Activated naive CD4-positive, alpha-beta T cell treated with anti-CD3 and anti-CD28 coated beads, Interleukin-2, amount 10 ng/mL, durations not matched to agents 7 days and 5 days (primary cell): ENCODE measurements at regions not wholly inside any gene's neighbourhood (a gene's known extent, or its start where the extent isn't known, plus 50 kb on each side); places are given as distances from the start of the nearest gene placed in this dataset.

Experiments used
- CTCF ChIA-PET: fragments of 350-600 bp; sonication (Branson Sonifier 250); formaldehyde crosslinking; loops from one replicate; lab custom pipeline; 2021; ENCODE audit warnings: antibody characterized with exemption; lab: Charles Lee
- DNase-seq: peaks from one replicate; pipeline ENCODE4 v3.0.0-alpha.2; 2020
- H3K27ac Mint-ChIP-seq: one replicate; pipeline ENCODE4 v1.8.0; 2021; ENCODE audit warnings: mild to moderate bottlenecking, moderate library complexity, mixed read lengths
- H3K27me3 Mint-ChIP-seq: one replicate; pipeline ENCODE4 v1.8.0; 2021; ENCODE audit warnings: mild to moderate bottlenecking, mixed read lengths
- H3K36me3 Mint-ChIP-seq: one replicate; pipeline ENCODE4 v1.8.0; 2021; ENCODE audit warnings: mixed read lengths
- H3K4me1 Mint-ChIP-seq: one replicate; pipeline ENCODE4 v1.8.0; 2021; ENCODE audit warnings: mixed read lengths
- H3K4me3 Mint-ChIP-seq: one replicate; pipeline ENCODE4 v1.8.0; 2021; ENCODE audit warnings: mild to moderate bottlenecking, moderate library complexity, mixed read lengths
- H3K9me3 Mint-ChIP-seq: one replicate; pipeline ENCODE4 v1.8.0; 2021; ENCODE audit warnings: mixed read lengths

GRCh38 chr3:77967621-77968020 is 927.7 kb downstream of the ROBO2 start:
- Mint-ChIP-seq H3K27ac (no peak overlapping the region), H3K27me3 (no peaks in the 10 kb centered on the region), H3K4me3 (no peak overlapping the region), H3K36me3 (no peaks in the 10 kb centered on the region), H3K4me1 (no peaks in the 10 kb centered on the region), H3K9me3 (peaks cover 16% of the 10 kb centered on the region)
- CTCF ChIA-PET, result no interaction called here
- no peak for DNase-seq

- H3K27ac Mint-ChIP-seq, result no peak overlapping the region
- no peaks in the 10 kb centered on the region for H3K4me1 Mint-ChIP-seq
- CTCF ChIA-PET, result no interaction called here
- H3K4me3 Mint-ChIP-seq, result no peak overlapping the region
- H3K27me3 Mint-ChIP-seq, result no peaks in the 10 kb centered on the region
- no peaks in the 10 kb centered on the region for H3K36me3 Mint-ChIP-seq
- DNase-seq, result no peak
- H3K9me3 Mint-ChIP-seq, result peaks cover 10% of the 10 kb centered on the region
Observed at GRCh38 chr3:77976079-77976478, 936.2 kb downstream of the ROBO2 start.

GRCh38 chr3:78003090-78003489 is 963.2 kb downstream of the ROBO2 start:
- Mint-ChIP-seq H3K4me1 (no peaks in the 10 kb centered on the region), H3K9me3 (peaks cover 21% of the 10 kb centered on the region), H3K4me3 (no peak overlapping the region), H3K36me3 (no peaks in the 10 kb centered on the region), H3K27ac (no peak overlapping the region), H3K27me3 (no peaks in the 10 kb centered on the region)
- CTCF ChIA-PET, result no interaction called here
- DNase-seq, result no peak

- CTCF ChIA-PET, result no interaction called here
Observed at GRCh38 chr3:78004571-78004970, 964.7 kb downstream of the ROBO2 start.

GRCh38 chr3:78013653-78014052 is 973.8 kb downstream of the ROBO2 start:
- no peaks in the 10 kb centered on the region for H3K27me3 Mint-ChIP-seq
- H3K36me3 Mint-ChIP-seq, result no peaks in the 10 kb centered on the region
- H3K4me1 Mint-ChIP-seq, result no peaks in the 10 kb centered on the region
- no peak overlapping the region for H3K4me3 Mint-ChIP-seq
- H3K27ac Mint-ChIP-seq, result no peak overlapping the region
- DNase-seq, result no peak
- CTCF ChIA-PET, result no interaction called here
- peaks cover 16% of the 10 kb centered on the region for H3K9me3 Mint-ChIP-seq

More at GRCh38 chr3:78004571-78004970, 964.7 kb downstream of the ROBO2 start:
- DNase-seq, result no peak
- Mint-ChIP-seq H3K9me3 (peaks cover 21% of the 10 kb centered on the region), H3K27ac (no peak overlapping the region), H3K36me3 (no peaks in the 10 kb centered on the region), H3K4me1 (no peaks in the 10 kb centered on the region), H3K27me3 (no peaks in the 10 kb centered on the region), H3K4me3 (no peak overlapping the region)

- Mint-ChIP-seq H3K36me3 (no peaks in the 10 kb centered on the region), H3K4me1 (no peaks in the 10 kb centered on the region), H3K9me3 (peaks cover 18% of the 10 kb centered on the region), H3K27me3 (no peaks in the 10 kb centered on the region), H3K27ac (no peak overlapping the region), H3K4me3 (no peak overlapping the region)
- CTCF ChIA-PET, result no interaction called here
- DNase-seq, result no peak
Observed at GRCh38 chr3:78015856-78016255, 976.0 kb downstream of the ROBO2 start.

GRCh38 chr3:78021710-78022109 is 981.8 kb downstream of the ROBO2 start:
- CTCF ChIA-PET, result no interaction called here
- Mint-ChIP-seq H3K27me3 (no peaks in the 10 kb centered on the region), H3K36me3 (no peaks in the 10 kb centered on the region), H3K4me1 (no peaks in the 10 kb centered on the region), H3K9me3 (peaks cover 12% of the 10 kb centered on the region), H3K4me3 (no peak overlapping the region), H3K27ac (no peak overlapping the region)
- DNase-seq, result no peak

- H3K9me3 Mint-ChIP-seq, result peaks cover 12% of the 10 kb centered on the region
- no peaks in the 10 kb centered on the region for H3K27me3 Mint-ChIP-seq
- no peaks in the 10 kb centered on the region for H3K36me3 Mint-ChIP-seq
- DNase-seq, result no peak
- no peak overlapping the region for H3K27ac Mint-ChIP-seq
- CTCF ChIA-PET, result no interaction called here
- no peak overlapping the region for H3K4me3 Mint-ChIP-seq
- H3K4me1 Mint-ChIP-seq, result no peaks in the 10 kb centered on the region
Observed at GRCh38 chr3:78022232-78022631, 982.3 kb downstream of the ROBO2 start.

GRCh38 chr3:78023257-78023656 is 983.4 kb downstream of the ROBO2 start:
- DNase-seq, result no peak
- H3K4me1 Mint-ChIP-seq, result no peaks in the 10 kb centered on the region
- H3K27ac Mint-ChIP-seq, result no peak overlapping the region
- H3K9me3 Mint-ChIP-seq, result peaks cover 14% of the 10 kb centered on the region
- CTCF ChIA-PET, result no interaction called here
- H3K36me3 Mint-ChIP-seq, result no peaks in the 10 kb centered on the region
- no peaks in the 10 kb centered on the region for H3K27me3 Mint-ChIP-seq
- no peak overlapping the region for H3K4me3 Mint-ChIP-seq

- no peak for DNase-seq
- Mint-ChIP-seq H3K27me3 (no peaks in the 10 kb centered on the region), H3K4me3 (no peak overlapping the region), H3K9me3 (peaks cover 14% of the 10 kb centered on the region), H3K36me3 (no peaks in the 10 kb centered on the region), H3K27ac (no peak overlapping the region), H3K4me1 (no peaks in the 10 kb centered on the region)
- CTCF ChIA-PET, result no interaction called here
Observed at GRCh38 chr3:78025916-78026315, 986.0 kb downstream of the ROBO2 start.

GRCh38 chr3:78026318-78026828 is 986.5 kb downstream of the ROBO2 start:
- no peak for DNase-seq
- H3K4me1 Mint-ChIP-seq, result no peaks in the 10 kb centered on the region
- H3K27ac Mint-ChIP-seq, result no peak overlapping the region
- H3K9me3 Mint-ChIP-seq, result peaks cover 14% of the 10 kb centered on the region
- H3K4me3 Mint-ChIP-seq, result no peak overlapping the region
- H3K36me3 Mint-ChIP-seq, result no peaks in the 10 kb centered on the region
- no peaks in the 10 kb centered on the region for H3K27me3 Mint-ChIP-seq
- CTCF ChIA-PET, result no interaction called here

- no peak for DNase-seq
- Mint-ChIP-seq H3K9me3 (peaks cover 11% of the 10 kb centered on the region), H3K36me3 (no peaks in the 10 kb centered on the region), H3K27me3 (no peaks in the 10 kb centered on the region), H3K4me1 (no peaks in the 10 kb centered on the region), H3K4me3 (no peak overlapping the region), H3K27ac (no peak overlapping the region)
- CTCF ChIA-PET, result no interaction called here
Observed at GRCh38 chr3:78029775-78030174, 989.9 kb downstream of the ROBO2 start.

GRCh38 chr3:78035131-78035641 is 995.3 kb downstream of the ROBO2 start:
- no peak overlapping the region for H3K4me3 Mint-ChIP-seq
- no peak for DNase-seq
- H3K36me3 Mint-ChIP-seq, result no peaks in the 10 kb centered on the region
- CTCF ChIA-PET, result no interaction called here
- H3K27me3 Mint-ChIP-seq, result no peaks in the 10 kb centered on the region
- peaks cover 5% of the 10 kb centered on the region for H3K9me3 Mint-ChIP-seq
- no peak overlapping the region for H3K27ac Mint-ChIP-seq
- no peaks in the 10 kb centered on the region for H3K4me1 Mint-ChIP-seq

- Mint-ChIP-seq H3K27ac (no peak overlapping the region), H3K9me3 (peaks cover 3% of the 10 kb centered on the region), H3K4me3 (no peak overlapping the region), H3K4me1 (no peaks in the 10 kb centered on the region), H3K27me3 (no peaks in the 10 kb centered on the region), H3K36me3 (no peaks in the 10 kb centered on the region)
- no peak for DNase-seq
- CTCF ChIA-PET, result no interaction called here
Observed at GRCh38 chr3:78041486-78041885, 1001.6 kb downstream of the ROBO2 start.

- no peaks in the 10 kb centered on the region for H3K9me3 Mint-ChIP-seq
- no peaks in the 10 kb centered on the region for H3K36me3 Mint-ChIP-seq
- CTCF ChIA-PET, result no interaction called here
- H3K4me3 Mint-ChIP-seq, result no peak overlapping the region
- no peak for DNase-seq
- no peaks in the 10 kb centered on the region for H3K27me3 Mint-ChIP-seq
- H3K27ac Mint-ChIP-seq, result no peak overlapping the region
- no peaks in the 10 kb centered on the region for H3K4me1 Mint-ChIP-seq
Observed at GRCh38 chr3:78046566-78046965, 1006.7 kb downstream of the ROBO2 start.

GRCh38 chr3:78048698-78049097 is 1008.8 kb downstream of the ROBO2 start:
- Mint-ChIP-seq H3K4me3 (no peak overlapping the region), H3K4me1 (no peaks in the 10 kb centered on the region), H3K36me3 (no peaks in the 10 kb centered on the region), H3K9me3 (peaks cover 5% of the 10 kb centered on the region), H3K27ac (no peak overlapping the region), H3K27me3 (no peaks in the 10 kb centered on the region)
- no peak for DNase-seq
- CTCF ChIA-PET, result no interaction called here
